ENCODE measurements at regions not wholly inside any gene's neighbourhood (a gene's known extent, or its start where the extent isn't known, plus 50 kb on each side); places are given as distances from the start of the nearest gene placed in this dataset.
A peak's percentile ranks its signal among the peaks of the same experiment; 100 is the strongest.

DNA sequence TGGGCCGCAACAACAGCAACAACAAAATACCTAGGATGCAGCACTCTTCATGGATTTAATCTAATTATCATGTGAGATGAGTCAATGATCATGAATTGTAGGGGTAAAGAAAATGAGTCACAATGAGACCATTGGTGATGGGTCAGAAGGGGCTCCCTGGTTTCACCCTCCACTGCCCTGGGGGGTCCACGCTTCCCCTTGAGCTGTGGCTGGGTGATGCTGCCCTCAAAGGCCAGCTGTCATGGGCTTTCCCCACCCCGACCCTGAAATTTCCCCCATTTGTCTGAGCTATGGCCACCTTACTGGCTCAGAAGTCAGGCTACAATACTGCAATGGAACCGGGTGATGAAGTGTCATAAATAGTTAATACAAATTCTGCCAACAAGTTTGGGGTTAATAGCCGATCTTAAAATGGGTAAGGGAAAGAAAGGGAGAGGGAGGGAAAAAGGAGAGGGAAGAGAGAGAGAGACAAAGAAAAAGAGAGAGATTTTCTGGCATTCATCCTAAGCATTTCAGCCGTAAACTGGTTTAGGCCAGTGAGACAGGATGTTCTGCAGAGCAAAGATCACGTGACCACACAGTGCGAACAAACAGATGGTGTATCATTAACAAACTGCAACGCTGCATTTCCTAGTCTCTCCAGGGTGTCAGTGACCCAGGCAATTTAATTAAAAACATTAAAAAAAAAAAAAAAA is 143.4 kb upstream of the ERRFI1 start:
- ChIA-PET POLR2A (interaction anchor here (1.4 kb wide), 1 partner anchor 72 kb away, joined by 3 read pairs; no protein-coding TSS in a partner anchor), CTCF (interaction anchor here (1.4 to 2.5 kb wide), 4 partner anchors 14 to 114 kb away, joined by 3 to 7 read pairs (median 4); no protein-coding TSS in a partner anchor)
- TF ChIP-seq, protein P1, sequence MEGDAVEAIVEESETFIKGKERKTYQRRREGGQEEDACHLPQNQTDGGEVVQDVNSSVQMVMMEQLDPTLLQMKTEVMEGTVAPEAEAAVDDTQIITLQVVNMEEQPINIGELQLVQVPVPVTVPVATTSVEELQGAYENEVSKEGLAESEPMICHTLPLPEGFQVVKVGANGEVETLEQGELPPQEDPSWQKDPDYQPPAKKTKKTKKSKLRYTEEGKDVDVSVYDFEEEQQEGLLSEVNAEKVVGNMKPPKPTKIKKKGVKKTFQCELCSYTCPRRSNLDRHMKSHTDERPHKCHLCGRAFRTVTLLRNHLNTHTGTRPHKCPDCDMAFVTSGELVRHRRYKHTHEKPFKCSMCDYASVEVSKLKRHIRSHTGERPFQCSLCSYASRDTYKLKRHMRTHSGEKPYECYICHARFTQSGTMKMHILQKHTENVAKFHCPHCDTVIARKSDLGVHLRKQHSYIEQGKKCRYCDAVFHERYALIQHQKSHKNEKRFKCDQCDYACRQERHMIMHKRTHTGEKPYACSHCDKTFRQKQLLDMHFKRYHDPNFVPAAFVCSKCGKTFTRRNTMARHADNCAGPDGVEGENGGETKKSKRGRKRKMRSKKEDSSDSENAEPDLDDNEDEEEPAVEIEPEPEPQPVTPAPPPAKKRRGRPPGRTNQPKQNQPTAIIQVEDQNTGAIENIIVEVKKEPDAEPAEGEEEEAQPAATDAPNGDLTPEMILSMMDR (IDR thresholded peaks at IDR 0.05; ENCODE audit: control extremely low read depth, extremely low read depth, low read depth, missing control alignments): no peak
- DNase-seq (ENCODE audit: extremely low spot score): peak; percentile 69

DNA sequence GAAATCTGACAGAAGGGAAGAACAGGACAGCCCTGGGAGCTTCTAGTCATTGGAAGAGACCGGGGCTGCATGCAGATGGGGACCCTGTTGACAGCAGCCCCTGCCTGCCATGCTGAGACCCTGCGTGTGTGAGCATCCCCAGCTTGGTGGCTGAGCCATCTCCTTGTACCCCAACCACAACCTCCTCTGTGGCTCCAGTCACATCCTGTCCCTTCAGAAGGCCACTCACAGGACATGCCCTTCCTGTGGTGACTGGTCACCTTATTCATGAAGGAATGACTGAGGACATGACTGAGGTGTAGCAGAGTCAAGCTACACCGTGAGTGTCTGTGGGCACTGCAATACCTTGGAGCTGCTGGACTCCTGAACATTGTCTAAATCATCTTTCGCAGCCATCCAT is 141.8 kb upstream of the ERRFI1 start:
- ChIA-PET POLR2A (no interaction called here), CTCF (interaction anchor here (1.4 to 2.5 kb wide), 5 partner anchors 12 to 153 kb away, joined by 3 to 7 read pairs (median 4); no protein-coding TSS in a partner anchor)
- no peak for DNase-seq (ENCODE audit: extremely low spot score)
- TF ChIP-seq, protein P1 (IDR thresholded peaks at IDR 0.05; ENCODE audit: control extremely low read depth, extremely low read depth, low read depth, missing control alignments): no peak

DNA sequence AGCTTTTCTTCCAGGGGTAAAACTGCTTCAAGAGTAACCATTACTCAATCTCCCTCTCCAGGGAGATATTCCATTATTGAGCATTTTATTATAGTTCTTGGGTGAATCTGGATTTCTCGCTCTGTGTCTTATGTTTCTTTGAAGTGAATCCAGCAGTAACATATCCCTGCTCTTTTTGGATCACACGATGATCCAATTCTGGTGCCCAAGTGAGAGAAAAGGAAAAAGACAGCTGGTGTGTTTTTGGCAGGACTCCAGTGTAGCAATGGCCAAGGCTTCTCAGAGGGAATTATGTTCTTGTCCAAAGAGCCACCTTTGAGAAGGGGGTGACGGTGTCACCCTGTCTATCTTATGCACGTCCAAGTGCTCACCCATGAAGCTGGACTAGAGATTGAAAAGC is 140.3 kb upstream of the ERRFI1 start:
- TF ChIP-seq, protein P1 (IDR thresholded peaks at IDR 0.05; ENCODE audit: control extremely low read depth, extremely low read depth, low read depth, missing control alignments): no peak
- ChIA-PET POLR2A (no interaction called here), CTCF (interaction anchor here (1.1 to 1.2 kb wide), 2 partner anchors 13 to 36 kb away, joined by 3 read pairs; no protein-coding TSS in a partner anchor)
- DNase-seq (ENCODE audit: extremely low spot score): no peak

DNA sequence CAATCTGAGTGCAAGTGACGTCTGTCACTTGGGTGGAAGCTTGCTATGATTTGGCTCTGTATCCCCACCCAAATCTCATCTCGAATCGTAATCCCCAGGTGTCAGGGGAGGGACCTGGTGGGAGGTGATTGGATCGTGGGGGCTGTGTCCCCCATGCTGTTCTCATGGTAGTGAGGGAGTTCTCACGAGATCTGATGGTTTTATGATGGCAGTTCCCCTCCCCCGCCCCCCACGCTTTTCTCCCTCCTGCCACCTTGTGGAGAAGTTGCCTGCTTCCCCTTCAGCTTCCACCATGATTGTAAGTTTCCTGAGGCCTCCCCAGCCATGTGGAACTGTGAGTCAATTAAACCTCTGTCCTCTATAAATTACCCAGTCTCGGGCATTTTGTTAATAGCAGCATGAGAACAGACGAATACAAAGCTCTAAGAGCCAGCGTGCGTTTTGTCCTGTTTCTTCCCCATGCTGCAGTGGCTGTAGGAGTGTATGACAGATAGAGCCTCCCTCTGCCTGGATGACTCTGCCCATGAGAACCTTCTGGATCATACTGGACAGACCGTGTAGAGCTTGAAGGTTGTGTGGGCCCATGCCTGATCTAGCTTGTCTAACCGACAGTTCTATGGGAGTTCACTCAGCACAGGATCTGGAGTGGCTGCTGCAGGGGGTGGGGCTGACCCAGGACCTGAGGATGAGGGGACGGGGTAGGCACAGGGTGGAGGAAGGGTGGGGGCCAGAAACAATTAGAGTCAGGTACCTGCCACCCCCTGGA is 139.7 kb upstream of the ERRFI1 start:
- DNase-seq (ENCODE audit: extremely low spot score): no peak
- ChIA-PET POLR2A (no interaction called here), CTCF (interaction anchor here (1.0 to 1.2 kb wide), 2 partner anchors 13 to 20 kb away, joined by 3 read pairs; no protein-coding TSS in a partner anchor)

DNA sequence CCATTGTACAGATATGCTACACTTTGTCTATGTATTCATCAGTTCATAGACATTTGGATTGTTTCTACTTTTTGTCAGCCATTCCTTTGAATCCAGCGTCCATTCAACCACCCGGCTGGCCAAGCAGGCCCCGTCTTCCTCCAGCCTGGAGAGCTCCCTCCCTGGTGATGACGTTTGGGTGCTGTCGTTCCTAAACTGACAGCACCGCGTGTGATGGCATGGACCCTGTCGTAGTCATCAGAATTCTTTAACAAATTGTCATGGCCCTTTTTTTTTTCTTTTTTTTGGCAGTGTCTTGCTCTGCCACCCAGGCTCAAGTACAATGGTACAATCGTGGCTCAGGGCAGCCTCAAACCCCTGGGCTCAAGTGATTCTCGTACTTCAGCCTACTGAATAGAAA is 138.6 kb upstream of the ERRFI1 start:
- no peak for DNase-seq (ENCODE audit: extremely low spot score)
- CTCF ChIA-PET: no interaction called here
- POLR2A ChIA-PET: no interaction called here
- TF ChIP-seq, protein P1 (IDR thresholded peaks at IDR 0.05; ENCODE audit: control extremely low read depth, extremely low read depth, low read depth, missing control alignments): no peak

More for the DNA sequence above, 139.7 kb upstream of the ERRFI1 start:
- TF ChIP-seq, protein P1 (IDR thresholded peaks at IDR 0.05; ENCODE audit: control extremely low read depth, extremely low read depth, low read depth, missing control alignments): no peak

DNA sequence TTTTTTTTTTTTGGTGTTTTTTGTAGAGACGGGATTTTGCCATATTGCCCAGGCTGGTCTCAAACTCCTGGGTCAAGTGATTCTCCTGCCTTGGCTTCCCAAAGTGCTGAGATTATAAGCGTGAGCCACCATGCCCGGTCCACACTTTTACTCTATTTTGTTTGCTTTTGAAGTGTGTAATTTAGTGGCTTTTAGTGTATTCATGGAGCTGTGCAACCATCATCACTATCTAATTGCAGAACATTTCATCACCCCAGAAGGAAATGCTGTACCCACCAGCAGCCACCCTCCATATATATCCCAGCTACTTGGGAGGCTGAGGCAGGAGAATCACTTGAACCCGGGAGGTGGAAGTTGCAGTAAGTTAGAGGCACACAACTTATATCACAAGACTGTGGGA is 136.9 kb upstream of the ERRFI1 start:
- TF ChIP-seq, protein P1 (IDR thresholded peaks at IDR 0.05; ENCODE audit: control extremely low read depth, extremely low read depth, low read depth, missing control alignments): no peak
- no peak for DNase-seq (ENCODE audit: extremely low spot score)
- ChIA-PET CTCF (no interaction called here), POLR2A (no interaction called here)

Data from GM10248 (cell line).